SH-SY5Y (cell line): ENCODE measurements at regions not wholly inside any gene's neighbourhood (a gene's known extent, or its start where the extent isn't known, plus 50 kb on each side); places are given as distances from the start of the nearest gene placed in this dataset.

Experiments
- GATA2 ChIP-seq: IDR thresholded peaks from 2 replicates; pipeline ENCODE4 v1.6.1; 2011; ENCODE audit warnings: mild to moderate bottlenecking, low read depth, low read length
- GATA3 ChIP-seq: IDR thresholded peaks from 2 replicates; pipeline ENCODE4 v1.6.1; 2011; ENCODE audit warnings: low read depth, mild to moderate bottlenecking, low read length, moderate library complexity

DNA sequence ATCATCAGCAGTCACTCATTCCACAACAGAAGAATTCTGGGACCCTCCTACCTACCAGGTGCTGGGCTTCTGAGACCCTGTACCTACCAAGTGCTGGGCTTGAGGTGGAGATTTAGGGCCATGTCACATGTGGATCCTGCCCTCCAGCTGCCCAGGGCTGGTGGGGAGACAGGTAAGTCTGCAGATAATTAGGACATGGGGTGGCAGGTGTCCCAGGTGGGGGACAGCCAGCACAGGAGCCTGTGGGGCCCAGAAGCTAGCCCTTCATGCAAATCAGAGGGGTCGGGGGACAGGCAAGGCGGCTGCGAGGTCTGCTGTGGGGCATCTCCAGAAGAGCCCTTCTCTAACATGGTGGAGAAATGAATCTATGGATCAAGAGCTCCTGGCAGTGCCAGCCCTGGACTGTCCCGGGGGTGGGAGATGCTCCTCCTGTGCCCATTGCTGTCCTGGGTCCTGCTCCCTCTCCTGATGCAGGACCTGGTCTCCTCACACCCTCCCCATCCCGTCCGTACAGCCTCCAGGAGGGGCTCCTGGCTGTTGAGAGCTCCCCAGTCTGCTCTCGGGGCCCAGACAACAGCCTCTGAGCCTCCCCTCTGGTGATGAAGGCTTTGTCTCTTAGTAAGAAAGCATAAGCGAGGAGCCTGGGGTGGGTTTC lies 106.3 kb upstream of the GLI2 start:
- TF ChIP-seq GATA2 (no peak), GATA3 (no peak)
